B cell (primary cell): ENCODE measurements at regions not wholly inside any gene's neighbourhood (a gene's known extent, or its start where the extent isn't known, plus 50 kb on each side); places are given as distances from the start of the nearest gene placed in this dataset.

Experiments used
- CTCF ChIP-seq: fragments of 200-600 bp; IDR thresholded peaks from one replicate; pipeline ENCODE4 v1.8.0; 2022; ENCODE audit warnings: antibody characterized with exemption, mild to moderate bottlenecking
- EZH2 ChIP-seq: IDR thresholded peaks from 2 replicates; pipeline ENCODE4 v1.6.1; 2012; ENCODE audit warnings: borderline replicate concordance, low read depth, mild to moderate bottlenecking, moderate library complexity, low read length; ENCODE audit not compliant: insufficient read depth, poor library complexity, severe bottlenecking

- TF ChIP-seq CTCF (no peak), EZH2 (no peak)
These were observed 124.1 kb upstream of the SLIT2 start for GRCh38 chr4:20127626-20128025.
